ENCODE measurements at regions not wholly inside any gene's neighbourhood (a gene's known extent, or its start where the extent isn't known, plus 50 kb on each side); places are given as distances from the start of the nearest gene placed in this dataset.
"Not testable (repeated sequence)": the region's sequence is repeated elsewhere in the genome, so short reads cannot be mapped to it uniquely, and the experiment has no call there.

DNA sequence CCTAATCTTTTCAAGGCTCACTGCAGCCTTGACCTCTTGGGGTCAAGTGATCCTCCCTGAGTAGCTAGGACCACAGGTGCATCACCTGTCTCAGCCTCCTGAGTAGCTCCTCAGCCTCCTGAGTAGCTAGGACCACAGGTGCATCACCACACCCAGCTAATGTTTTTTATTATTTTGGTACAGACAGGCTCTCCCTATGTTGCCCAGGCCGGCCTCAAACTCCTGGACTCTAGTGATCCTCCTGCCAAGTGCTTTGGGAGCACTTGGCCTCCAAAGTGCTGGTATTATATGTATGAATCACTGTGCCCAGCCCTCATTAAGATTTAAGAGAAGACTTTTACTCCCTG lies 58.5 kb upstream of the S1PR1 start:
- Histone ChIP-seq H3K9me3 (no peaks in the 10 kb centered on the region), H3K27me3 (no peaks in the 10 kb centered on the region), H3K36me3 (no peaks in the 10 kb centered on the region), H3K4me1 (peaks cover 0 to 3% (median 0%) of the 10 kb centered on the region in 4 donors), H3K27ac (replicated peaks in 1 of 4) (no peak overlapping the region), H3K4me3 (no peak overlapping the region)
- 90% methylated on average over 1 of the region's 1 CpG for WGBS
- no peak for DNase-seq (ENCODE audit: extremely low spot score)
- no peak for TF ChIP-seq POLR2AphosphoS5 (IDR thresholded peaks at IDR 0.05)
- TF ChIP-seq, protein P1, sequence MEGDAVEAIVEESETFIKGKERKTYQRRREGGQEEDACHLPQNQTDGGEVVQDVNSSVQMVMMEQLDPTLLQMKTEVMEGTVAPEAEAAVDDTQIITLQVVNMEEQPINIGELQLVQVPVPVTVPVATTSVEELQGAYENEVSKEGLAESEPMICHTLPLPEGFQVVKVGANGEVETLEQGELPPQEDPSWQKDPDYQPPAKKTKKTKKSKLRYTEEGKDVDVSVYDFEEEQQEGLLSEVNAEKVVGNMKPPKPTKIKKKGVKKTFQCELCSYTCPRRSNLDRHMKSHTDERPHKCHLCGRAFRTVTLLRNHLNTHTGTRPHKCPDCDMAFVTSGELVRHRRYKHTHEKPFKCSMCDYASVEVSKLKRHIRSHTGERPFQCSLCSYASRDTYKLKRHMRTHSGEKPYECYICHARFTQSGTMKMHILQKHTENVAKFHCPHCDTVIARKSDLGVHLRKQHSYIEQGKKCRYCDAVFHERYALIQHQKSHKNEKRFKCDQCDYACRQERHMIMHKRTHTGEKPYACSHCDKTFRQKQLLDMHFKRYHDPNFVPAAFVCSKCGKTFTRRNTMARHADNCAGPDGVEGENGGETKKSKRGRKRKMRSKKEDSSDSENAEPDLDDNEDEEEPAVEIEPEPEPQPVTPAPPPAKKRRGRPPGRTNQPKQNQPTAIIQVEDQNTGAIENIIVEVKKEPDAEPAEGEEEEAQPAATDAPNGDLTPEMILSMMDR (IDR thresholded peaks at IDR 0.05) = no peak
- no peak for TF ChIP-seq POLR2A (IDR thresholded peaks at IDR 0.05; ENCODE audit: low read depth)
- intact Hi-C loops (cut with DNase I) = no loop called here

DNA sequence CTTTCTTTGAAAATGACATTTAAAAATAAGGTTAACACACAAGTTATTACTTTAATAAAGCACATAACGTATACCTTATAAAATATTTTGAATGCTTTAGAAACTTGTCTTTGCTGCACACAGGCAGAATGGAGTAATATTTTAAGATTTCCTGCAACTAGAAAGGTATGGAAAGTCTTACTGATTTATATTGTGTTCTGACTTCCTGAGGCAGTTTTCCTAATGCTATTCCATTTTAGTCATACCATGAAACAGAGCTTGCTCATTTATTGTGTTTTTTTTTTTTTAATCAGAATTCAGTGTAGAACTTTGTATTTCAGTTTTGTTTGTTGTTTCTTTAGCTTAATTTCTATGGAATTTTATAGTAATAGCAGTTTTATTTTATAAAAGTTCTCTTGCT lies 60.9 kb upstream of the S1PR1 start:
- intact Hi-C loops (cut with DNase I) = no loop called here
- H3K27ac ChIP-seq (replicated peaks in 1 of 4) = no peak overlapping the region
- 63% methylated on average over 1 of the region's 1 CpG for WGBS

DNA sequence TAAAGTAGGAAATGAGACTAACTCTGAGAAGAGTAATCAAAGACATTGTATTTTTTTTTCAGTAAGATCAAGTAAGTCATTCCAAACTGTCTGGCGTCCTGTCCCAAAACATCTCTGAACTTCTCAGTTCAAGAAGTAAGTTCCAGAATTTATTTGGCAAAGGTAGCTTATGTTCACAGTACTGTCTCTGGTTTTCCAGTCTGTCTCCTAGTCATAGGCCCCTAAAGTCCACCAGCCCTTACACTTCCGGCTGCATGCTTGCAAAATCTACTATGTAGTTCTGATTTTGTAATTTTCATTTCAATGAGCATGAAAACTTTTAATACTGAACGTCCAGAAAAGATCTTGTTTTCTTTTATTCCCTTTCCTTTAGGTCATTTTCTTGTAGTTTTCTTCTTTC lies 61.4 kb upstream of the S1PR1 start:
- WGBS = 61% methylated on average over 3 of the region's 3 CpGs
- Histone ChIP-seq H3K27ac (replicated peaks in 1 of 4) (no peak overlapping the region), H3K4me3 (no peak overlapping the region), H3K9me3 (no peaks in the 10 kb centered on the region), H3K4me1 (no peaks in the 10 kb centered on the region), H3K27me3 (no peaks in the 10 kb centered on the region), H3K36me3 (no peaks in the 10 kb centered on the region)
- intact Hi-C loops (cut with DNase I) = no loop called here
- DNase-seq (ENCODE audit: extremely low spot score) = no peak
- no peak for TF ChIP-seq POLR2A (IDR thresholded peaks at IDR 0.05; ENCODE audit: low read depth)
- TF ChIP-seq, protein P1 (IDR thresholded peaks at IDR 0.05) = no peak

More for the DNA sequence above, 60.9 kb upstream of the S1PR1 start:
- no peaks in the 10 kb centered on the region for H3K27me3 ChIP-seq
- no peaks in the 10 kb centered on the region for H3K9me3 ChIP-seq
- DNase-seq (ENCODE audit: extremely low spot score) = no peak
- TF ChIP-seq, protein P1 (IDR thresholded peaks at IDR 0.05) = no peak
- TF ChIP-seq POLR2AphosphoS5 (IDR thresholded peaks at IDR 0.05) (no peak), POLR2A (IDR thresholded peaks at IDR 0.05; ENCODE audit: low read depth) (no peak), EP300 (IDR thresholded peaks at IDR 0.05) (no peak)
- H3K4me3 ChIP-seq = no peak overlapping the region
- no peaks in the 10 kb centered on the region for H3K36me3 ChIP-seq
- no peaks in the 10 kb centered on the region for H3K4me1 ChIP-seq

DNA sequence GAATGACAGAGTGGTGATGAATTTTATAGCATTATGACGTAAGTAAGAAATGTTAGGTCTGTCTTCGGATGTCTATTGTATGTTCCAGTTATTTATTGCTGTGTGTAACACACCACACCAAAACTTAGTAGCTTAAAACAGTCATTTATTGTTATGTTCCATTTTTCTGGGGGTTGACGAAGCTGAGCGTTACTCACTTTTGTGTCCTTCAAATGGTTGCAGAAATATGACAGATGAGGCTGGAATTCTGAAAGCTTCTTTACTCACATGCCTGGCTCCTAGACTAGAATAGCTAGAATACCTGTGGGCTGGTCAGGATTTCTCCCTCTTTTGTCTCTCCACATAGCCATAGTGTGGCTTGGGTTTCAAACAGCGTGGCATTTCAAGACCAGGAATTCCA lies 62.1 kb upstream of the S1PR1 start:
- no peak for TF ChIP-seq EP300 (IDR thresholded peaks at IDR 0.05)
- TF ChIP-seq POLR2A (IDR thresholded peaks at IDR 0.05; ENCODE audit: low read depth) = no peak
- TF ChIP-seq, protein P1 (IDR thresholded peaks at IDR 0.05) = no peak
- TF ChIP-seq POLR2AphosphoS5 (IDR thresholded peaks at IDR 0.05) = no peak
- intact Hi-C loops (cut with DNase I) = no loop called here
- H3K4me1 ChIP-seq = no peaks in the 10 kb centered on the region
- H3K27me3 ChIP-seq = no peaks in the 10 kb centered on the region
- 91% methylated on average over 5 of the region's 5 CpGs for WGBS
- DNase-seq (ENCODE audit: extremely low spot score) = no peak
- H3K27ac ChIP-seq (replicated peaks in 1 of 4) = no peak overlapping the region
- H3K4me3 ChIP-seq = no peak overlapping the region
- no peaks in the 10 kb centered on the region for H3K36me3 ChIP-seq
- no peaks in the 10 kb centered on the region for H3K9me3 ChIP-seq

DNA sequence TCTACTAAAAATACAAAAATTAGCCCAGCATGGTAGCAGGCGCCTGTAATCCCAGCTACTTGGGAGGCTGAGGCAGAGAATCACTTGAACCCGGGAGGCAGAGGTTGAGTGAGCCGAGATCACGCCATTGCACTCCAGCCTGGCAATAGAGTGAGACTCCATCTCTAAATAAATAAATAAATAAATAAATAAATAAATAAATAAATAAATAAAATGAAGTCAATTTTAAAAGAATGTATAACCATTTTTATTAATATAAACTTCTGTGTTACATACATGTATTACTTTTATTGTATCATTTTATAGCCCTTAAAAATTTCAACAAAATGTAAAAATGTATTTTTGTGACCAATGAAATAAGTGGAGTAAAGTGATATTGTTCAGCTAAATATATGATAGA lies 62.5 kb upstream of the S1PR1 start:
- WGBS = 95% methylated on average over 4 of the region's 4 CpGs
- intact Hi-C loops (cut with DNase I) = not testable (repeated sequence)

More for the DNA sequence above, 62.5 kb upstream of the S1PR1 start:
- H3K27ac ChIP-seq (replicated peaks in 1 of 4); H3K4me1 ChIP-seq; H3K9me3 ChIP-seq; H3K36me3 ChIP-seq; H3K4me3 ChIP-seq; H3K27me3 ChIP-seq; DNase-seq (ENCODE audit: extremely low spot score): not testable (repeated sequence)

Data from esophagus muscularis mucosa (tissue), 4 donors.